OCI-LY3 (cell line): ENCODE measurements at regions not wholly inside any gene's neighbourhood (a gene's known extent, or its start where the extent isn't known, plus 50 kb on each side); places are given as distances from the start of the nearest gene placed in this dataset.
"Not testable (repeated sequence)": the region's sequence is repeated elsewhere in the genome, so short reads cannot be mapped to it uniquely, and the experiment has no call there.

Experiments used
- CTCF ChIP-seq: fragments of 200-600, 300-600 bp; sonication (generic); IDR thresholded peaks from 2 replicates; pipeline ENCODE4 v1.5.1; 2014; ENCODE audit warnings: antibody characterized with exemption, low read length, low read depth
- EZH2phosphoT487 ChIP-seq: fragments of 200-600 bp; shearing (Covaris generic); IDR thresholded peaks from 2 replicates; pipeline ENCODE4 v1.6.1; 2018; ENCODE audit warnings: antibody characterized with exemption, mixed run types, low read depth

- not testable (repeated sequence) for TF ChIP-seq CTCF, EZH2phosphoT487
Observed at GRCh38 chr9:65403072-65403471, 118.1 kb upstream of the FOXD4L5 start.
